Left renal pelvis (tissue), 4 donors: ENCODE measurements at regions not wholly inside any gene's neighbourhood (a gene's known extent, or its start where the extent isn't known, plus 50 kb on each side); places are given as distances from the start of the nearest gene placed in this dataset.

Experiments used
- DNase-seq, 4 donors: peaks; one replicate each; pipeline ENCODE4 v3.0.0-alpha.2; 2013; ENCODE audit warnings: low read depth in 4 of 4, low spot score in 3 of 4

GRCh38 chr6:40645043-40645442 is 57.9 kb upstream of the LRFN2 start:
- DNase-seq = no peak

- DNase-seq = no peak
These were observed 55.7 kb upstream of the LRFN2 start for GRCh38 chr6:40642837-40643236.

- DNase-seq = no peak
These were observed 55.0 kb upstream of the LRFN2 start for GRCh38 chr6:40642190-40642589.

- peak; percentile 20 to 66 (median 40) for DNase-seq
These were observed 53.5 kb upstream of the LRFN2 start for GRCh38 chr6:40640599-40641227.
